NCI-H2171 treated with DMSO at 0.1 percent for 48 hours (cell line): ENCODE measurements at regions not wholly inside any gene's neighbourhood (a gene's known extent, or its start where the extent isn't known, plus 50 kb on each side); places are given as distances from the start of the nearest gene placed in this dataset.
A peak's percentile ranks its signal among the peaks of the same experiment; 100 is the strongest.

Experiments used
- DNase-seq: peaks from one replicate; lab custom pipeline; 2025; lab: John Stamatoyannopoulos, UW

DNA sequence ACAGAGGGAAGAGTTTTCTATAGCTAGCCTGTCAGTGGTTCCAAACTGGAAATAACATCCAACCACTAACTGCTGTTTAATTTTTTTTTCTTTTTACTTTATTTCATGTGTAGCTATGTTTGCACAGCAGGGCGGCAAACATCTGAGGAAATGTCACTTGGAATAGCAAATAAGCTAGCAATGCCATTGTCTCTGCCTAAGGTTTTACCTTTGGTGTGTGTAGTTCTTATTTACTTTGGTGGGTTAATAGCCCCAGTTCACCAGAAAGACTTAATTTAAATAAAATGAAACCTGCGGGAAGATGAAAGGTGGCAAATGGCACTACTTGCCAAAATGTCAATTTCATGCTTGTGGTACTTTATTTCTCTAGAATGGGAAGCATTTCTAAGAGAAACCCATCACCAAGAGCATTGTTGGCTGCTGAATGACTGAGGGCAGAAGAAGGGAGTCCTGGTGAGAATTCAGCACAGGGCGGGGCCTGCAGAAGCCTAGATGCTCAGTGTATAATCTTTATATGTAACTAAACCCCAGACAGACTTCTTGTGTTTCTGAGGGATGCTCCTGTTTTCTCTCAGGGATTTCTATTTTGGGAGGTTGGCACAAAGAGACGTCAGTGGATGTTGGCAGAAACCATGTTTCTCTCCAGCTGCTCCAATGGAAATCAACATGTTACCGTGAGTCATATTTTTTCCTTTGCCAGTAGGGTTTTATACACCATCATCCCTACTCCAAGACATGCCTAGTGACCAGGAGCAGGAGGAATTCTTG, 300.4 kb upstream of the NT5C1B start:
- no peak for DNase-seq

GRCh38 chr2:18885457-18885856, 296.1 kb upstream of the NT5C1B start:
- DNase-seq, result no peak

- DNase-seq, result no peak
Measured at GRCh38 chr2:18883616-18884456, 294.5 kb upstream of the NT5C1B start.

DNA sequence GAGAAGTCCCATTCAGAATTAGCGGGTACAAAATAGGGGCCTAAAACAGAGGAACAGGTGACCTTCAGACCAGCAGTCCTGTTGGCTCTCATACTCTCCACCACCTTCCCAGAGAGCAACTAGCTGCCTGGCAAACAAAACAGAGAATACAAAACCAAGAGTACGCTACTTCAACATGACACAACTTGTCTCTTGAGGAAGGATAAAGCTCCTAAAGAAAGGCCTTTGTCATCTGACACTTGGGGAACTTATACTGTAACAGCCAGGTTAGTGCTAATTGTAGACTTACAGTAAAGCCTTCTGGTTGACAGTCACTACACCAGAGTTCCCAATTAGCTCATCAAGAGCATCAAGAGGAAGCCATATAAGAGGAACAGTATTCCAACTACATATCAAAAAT, 282.1 kb upstream of the NT5C1B start:
- DNase-seq, result peak; percentile 81

DNA sequence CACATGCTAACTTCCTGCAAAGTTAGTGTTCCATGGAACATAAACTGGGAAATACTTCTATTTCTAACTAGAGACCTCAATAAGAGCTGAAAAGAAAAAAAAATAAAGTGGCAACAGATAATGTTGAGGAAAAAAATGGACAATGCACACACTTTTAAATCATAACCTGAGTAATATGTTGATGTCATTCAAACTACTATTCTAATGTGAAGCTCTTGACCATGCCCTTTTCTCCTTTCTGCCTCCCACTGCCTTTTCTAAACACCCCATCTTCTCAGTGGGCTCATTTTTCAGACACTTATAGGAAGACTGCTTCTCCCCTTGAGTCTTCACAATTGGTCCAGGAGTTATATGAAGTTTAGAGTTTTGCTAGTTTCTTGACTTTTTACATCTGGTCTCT, 280.9 kb upstream of the NT5C1B start:
- DNase-seq, result no peak

DNA sequence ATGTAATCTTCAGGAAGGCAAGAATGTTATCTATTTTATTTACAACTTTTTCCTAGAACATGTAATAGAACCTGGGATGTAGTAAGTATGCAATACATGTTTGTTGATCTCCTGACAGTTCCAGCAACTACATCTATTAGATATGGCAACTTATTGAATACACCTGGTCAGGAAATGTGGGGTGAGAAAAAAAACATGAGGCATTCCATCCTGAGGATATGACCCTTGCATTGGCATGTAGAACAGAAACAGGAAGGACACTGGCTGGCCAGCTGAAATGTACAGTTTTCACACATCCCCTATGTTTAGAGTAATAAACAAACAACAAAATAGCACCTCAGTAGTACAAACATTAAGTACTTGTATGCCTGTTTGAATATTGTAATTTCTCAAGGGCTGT, 272.6 kb upstream of the NT5C1B start:
- DNase-seq, result no peak

DNA sequence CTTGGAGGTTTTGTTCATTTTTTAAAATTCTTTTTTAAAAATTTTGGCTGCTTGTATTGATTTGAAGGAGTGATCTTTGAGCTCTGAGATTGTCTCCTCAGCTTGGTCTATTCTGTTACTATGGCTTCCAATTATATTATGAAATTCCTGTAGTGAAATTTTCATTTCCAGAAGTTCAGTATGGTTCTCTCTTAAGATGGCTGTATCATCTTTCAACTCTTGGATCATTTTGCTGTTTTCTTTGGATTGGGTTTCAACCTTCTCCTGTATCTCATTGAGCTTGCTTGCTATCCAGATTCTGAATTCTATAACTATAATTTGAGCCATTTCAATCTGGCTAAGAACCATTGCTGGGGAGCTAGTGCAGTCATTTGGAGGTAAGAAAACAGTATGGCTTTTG, 270.8 kb upstream of the NT5C1B start:
- DNase-seq, result no peak

GRCh38 chr2:18856765-18857164, 267.4 kb upstream of the NT5C1B start:
- DNase-seq, result no peak

DNA sequence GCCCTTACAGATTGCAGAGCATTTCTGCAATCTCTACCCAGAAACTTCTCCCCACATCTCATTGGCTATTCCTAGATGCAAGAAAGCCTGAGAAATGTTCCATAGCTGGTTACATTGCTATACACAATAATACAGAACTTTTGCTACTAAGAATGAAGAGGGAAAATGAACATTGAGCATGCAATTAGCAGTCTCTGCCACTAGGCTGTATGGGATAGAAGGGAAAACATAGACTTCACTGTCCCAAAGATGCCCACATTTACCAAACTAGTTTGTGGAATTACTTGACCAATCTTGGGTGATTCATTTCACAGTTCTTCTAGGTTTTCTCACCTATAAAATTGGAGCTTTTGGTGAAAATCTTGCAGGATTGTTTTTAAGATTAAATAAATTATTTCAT, 265.7 kb upstream of the NT5C1B start:
- DNase-seq, result no peak

GRCh38 chr2:18849841-18850578, 260.6 kb upstream of the NT5C1B start:
- no peak for DNase-seq

GRCh38 chr2:18848646-18849045, 259.3 kb upstream of the NT5C1B start:
- no peak for DNase-seq

DNA sequence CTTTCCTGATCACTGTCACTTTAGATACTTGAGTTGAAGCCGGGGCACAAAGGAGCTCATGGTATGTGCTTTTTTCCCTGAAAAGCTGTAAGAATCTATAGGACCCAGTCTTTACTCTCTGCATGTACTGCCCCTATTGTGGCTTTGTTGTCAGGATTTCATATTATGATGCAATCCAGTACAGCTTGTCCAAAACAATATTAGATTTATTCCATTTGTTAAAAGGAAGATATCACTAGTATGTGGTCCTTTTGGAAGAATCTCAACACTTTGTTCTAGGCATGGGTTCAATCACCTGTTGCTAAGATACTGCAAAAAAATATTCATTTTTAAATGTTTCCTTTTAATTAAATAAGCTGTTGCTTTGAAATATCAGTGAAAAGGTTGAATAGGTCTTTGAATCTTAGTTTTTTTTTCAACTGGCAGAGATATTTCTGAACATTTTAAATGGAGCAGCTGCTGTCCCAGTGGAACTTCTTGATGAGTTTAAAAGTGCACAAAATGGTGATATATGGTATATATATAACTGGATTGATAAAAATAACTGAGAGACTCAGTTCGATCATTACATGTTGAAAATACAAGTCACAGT, 256.6 kb upstream of the NT5C1B start:
- DNase-seq, result no peak

DNA sequence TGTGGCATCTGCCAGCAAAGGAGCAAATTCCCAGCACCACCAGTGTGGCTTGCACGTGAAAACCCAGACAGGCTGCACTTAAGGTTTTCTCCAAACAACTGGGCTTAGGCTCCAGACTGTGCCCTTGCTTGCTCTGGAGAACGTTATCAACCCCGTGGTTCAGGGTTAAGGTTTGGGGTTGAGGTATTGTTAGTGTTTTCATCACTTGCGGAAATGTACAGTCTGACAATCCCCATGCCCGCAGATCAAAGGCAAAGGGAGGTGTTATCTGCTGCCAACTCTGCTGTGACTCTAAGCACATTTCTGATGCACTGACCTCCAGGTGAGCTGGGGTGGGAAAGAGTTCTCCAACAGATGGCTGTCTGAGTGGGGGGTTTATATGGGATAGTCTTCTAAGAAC, 253.5 kb upstream of the NT5C1B start:
- no peak for DNase-seq

DNA sequence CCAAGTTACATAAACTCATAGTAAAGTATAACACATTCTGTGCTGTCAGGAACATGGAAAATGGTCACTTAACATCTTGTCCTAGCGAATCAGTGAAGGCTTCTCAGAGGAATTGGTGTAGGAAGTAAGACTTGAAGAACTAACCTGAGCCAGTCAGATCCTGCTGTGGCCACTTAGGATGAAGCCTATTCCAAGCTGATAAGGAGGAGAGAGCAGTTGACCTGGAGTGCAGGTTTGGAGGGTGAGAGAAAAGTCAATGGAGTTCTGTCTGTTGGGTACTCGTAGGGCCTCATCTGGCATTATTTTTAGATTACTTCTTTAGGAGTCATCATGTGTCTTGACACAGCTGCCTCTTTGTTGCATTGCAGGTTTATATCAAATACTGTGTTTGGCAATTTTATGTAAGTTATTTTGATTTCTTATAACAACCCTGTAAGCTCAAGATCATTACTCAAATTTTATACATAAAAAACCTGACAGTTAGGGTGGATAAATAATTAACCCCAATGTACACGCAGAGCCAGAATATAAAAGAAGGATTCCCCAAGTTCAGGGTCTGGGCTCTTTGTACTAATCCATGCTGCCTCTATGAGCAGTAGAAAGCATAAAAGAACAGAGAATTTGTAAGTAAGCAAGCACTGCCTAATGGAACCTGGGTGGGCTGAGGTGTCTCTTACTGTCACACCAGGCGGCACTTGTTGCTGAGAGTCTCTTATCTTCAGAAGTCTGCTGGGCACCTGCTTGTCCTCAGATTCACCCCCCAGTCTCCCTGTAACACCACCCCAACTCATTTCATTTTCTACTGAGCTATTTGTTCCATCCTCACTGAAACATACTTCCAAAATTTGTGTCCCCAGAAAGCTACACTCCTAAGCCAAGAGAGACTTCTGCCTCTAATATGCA, 252.1 kb upstream of the NT5C1B start:
- no peak for DNase-seq

DNA sequence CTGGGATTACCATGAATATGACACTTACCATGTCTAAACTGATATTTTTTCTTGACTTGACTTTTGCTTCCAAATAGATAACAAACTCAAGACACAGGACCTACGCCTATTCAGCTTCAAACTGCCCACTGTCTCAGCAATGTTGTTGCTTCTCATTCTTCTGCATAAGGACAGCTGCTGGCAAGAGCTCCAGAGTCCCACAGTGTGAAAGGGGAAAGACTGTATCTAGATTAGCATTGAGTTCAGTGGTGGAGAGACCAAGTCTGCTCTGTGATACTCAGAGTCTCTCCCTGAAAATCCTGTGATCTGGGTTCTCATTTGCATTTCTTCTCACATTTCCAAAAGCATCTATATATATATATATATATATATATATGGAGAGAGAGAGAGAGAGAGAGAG, 247.9 kb upstream of the NT5C1B start:
- no peak for DNase-seq

GRCh38 chr2:18836436-18836835, 247.1 kb upstream of the NT5C1B start:
- no peak for DNase-seq

- DNase-seq, result no peak
Measured at GRCh38 chr2:18835787-18836186, 246.4 kb upstream of the NT5C1B start.

- DNase-seq, result no peak
Measured at GRCh38 chr2:18834341-18834740, 245.0 kb upstream of the NT5C1B start.

DNA sequence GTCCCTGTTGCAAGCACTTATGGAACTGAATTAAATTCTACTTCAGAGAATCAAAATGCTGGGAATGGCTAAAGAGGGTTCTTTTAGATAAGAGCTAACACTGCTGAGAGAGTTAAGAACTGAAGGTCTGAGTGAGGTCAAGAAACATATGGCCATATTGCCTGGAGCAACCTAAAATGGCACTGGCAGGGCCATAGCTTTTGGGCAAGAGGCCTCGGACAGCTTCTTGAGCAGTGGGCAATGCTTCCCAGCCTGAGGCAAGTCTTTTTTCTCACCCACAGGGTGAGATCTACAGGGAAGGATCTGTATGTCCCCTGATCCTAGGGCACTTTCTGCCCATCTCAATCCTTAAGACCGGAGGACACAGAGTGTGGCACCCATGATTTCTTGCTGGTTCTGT, 244.6 kb upstream of the NT5C1B start:
- no peak for DNase-seq

- DNase-seq, result no peak
Measured at GRCh38 chr2:18831916-18832510, 242.6 kb upstream of the NT5C1B start.

- no peak for DNase-seq
Measured at GRCh38 chr2:18830962-18831361, 241.6 kb upstream of the NT5C1B start.
